Chondrocyte (in vitro differentiated cells): ENCODE measurements at regions not wholly inside any gene's neighbourhood (a gene's known extent, or its start where the extent isn't known, plus 50 kb on each side); places are given as distances from the start of the nearest gene placed in this dataset.

ENCODE experiments used
- DNase-seq: peaks from one replicate; pipeline ENCODE4 v3.0.0; 2021; ENCODE audit warnings: mixed read lengths, low spot score
- H3K27ac Mint-ChIP-seq: one replicate; pipeline ENCODE4 v1.8.0; 2021; ENCODE audit warnings: mild to moderate bottlenecking, moderate library complexity, mixed read lengths; ENCODE audit not compliant: unreplicated experiment
- H3K27me3 Mint-ChIP-seq: 2 replicates; pipeline ENCODE4 v1.8.0; 2021; ENCODE audit warnings: low read depth, mixed read lengths
- H3K36me3 Mint-ChIP-seq: 2 replicates; pipeline ENCODE4 v1.8.0; 2021; ENCODE audit warnings: low read depth, mixed read lengths
- H3K4me1 Mint-ChIP-seq: 2 replicates; pipeline ENCODE4 v1.8.0; 2021; ENCODE audit warnings: low read depth, mild to moderate bottlenecking, mixed read lengths
- H3K4me3 Mint-ChIP-seq: one replicate; pipeline ENCODE4 v1.8.0; 2021; ENCODE audit warnings: mild to moderate bottlenecking, moderate library complexity, mixed read lengths; ENCODE audit not compliant: unreplicated experiment
- H3K9me3 Mint-ChIP-seq: 2 replicates; pipeline ENCODE4 v1.8.0; 2021; ENCODE audit warnings: low read depth, mixed read lengths
- CTCF ChIP-seq: fragments of 200-600 bp; sonication (generic); IDR thresholded peaks from 2 replicates; pipeline ENCODE4 v1.5.0; 2021; ENCODE audit warnings: antibody characterized with exemption, mild to moderate bottlenecking, moderate library complexity

DNA sequence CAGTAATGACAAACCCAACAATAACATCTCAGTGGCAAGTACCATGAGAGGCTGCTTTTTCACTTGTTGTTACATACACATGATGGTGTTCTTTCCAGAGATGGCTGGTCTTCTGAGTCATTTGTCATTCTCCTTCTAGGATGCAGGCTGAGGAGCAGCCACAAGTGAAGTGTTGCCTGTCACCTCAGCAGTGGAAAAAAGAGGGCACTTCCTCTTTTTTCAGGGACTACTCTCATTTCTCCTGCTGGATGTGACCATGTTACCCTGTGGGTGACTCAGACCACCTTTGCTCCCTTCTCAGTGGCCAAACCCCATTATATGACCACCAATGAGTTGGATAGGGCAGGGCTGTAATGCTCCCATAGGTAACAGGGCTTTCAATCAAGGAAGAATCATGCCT is 587.0 kb upstream of the ADAMTS16 start:
- Mint-ChIP-seq H3K36me3 (no peaks in the 10 kb centered on the region), H3K27me3 (no peaks in the 10 kb centered on the region), H3K4me3 (no peak overlapping the region), H3K4me1 (peaks cover 15% of the 10 kb centered on the region), H3K27ac (no peak overlapping the region), H3K9me3 (no peaks in the 10 kb centered on the region)
- TF ChIP-seq CTCF = no peak
- DNase-seq = no peak

- H3K9me3 Mint-ChIP-seq = no peaks in the 10 kb centered on the region
- H3K4me3 Mint-ChIP-seq = no peak overlapping the region
- DNase-seq = no peak
- TF ChIP-seq CTCF = no peak
- H3K4me1 Mint-ChIP-seq = peaks cover 15% of the 10 kb centered on the region
- H3K27me3 Mint-ChIP-seq = no peaks in the 10 kb centered on the region
- no peaks in the 10 kb centered on the region for H3K36me3 Mint-ChIP-seq
- H3K27ac Mint-ChIP-seq = no peak overlapping the region
Observed at GRCh38 chr5:4553978-4554377, 586.2 kb upstream of the ADAMTS16 start.

- Mint-ChIP-seq H3K4me1 (peaks cover 12% of the 10 kb centered on the region), H3K27ac (no peak overlapping the region), H3K4me3 (no peak overlapping the region), H3K9me3 (peaks cover 5% of the 10 kb centered on the region), H3K36me3 (no peaks in the 10 kb centered on the region), H3K27me3 (no peaks in the 10 kb centered on the region)
- TF ChIP-seq CTCF = no peak
- DNase-seq = no peak
Observed at GRCh38 chr5:4555725-4556285, 584.3 kb upstream of the ADAMTS16 start.

- H3K4me1 Mint-ChIP-seq = no peaks in the 10 kb centered on the region
Observed at GRCh38 chr5:4561403-4561802, 578.7 kb upstream of the ADAMTS16 start.

DNA sequence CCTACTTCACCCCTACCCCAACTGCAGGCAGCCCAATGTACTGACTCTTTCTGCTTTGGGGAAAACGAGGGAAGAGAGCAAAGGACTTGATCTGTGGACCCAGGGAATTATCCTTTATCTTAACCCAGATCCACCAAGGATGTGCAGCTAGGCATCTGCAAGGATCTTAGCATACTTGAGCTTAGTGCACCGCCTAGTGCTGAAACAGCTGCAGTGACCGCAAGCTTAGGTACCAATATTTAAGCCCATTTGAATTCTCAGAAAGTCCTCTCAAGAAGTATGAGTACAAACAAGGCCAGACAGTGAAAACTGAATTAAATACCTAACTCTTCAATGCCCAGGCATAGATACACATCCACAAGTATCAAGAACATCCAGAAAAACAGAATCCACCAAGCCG is 576.7 kb upstream of the ADAMTS16 start:
- Mint-ChIP-seq H3K4me3 (no peak overlapping the region), H3K36me3 (peaks cover 3% of the 10 kb centered on the region), H3K27me3 (no peaks in the 10 kb centered on the region), H3K9me3 (peaks cover 31% of the 10 kb centered on the region), H3K4me1 (no peaks in the 10 kb centered on the region), H3K27ac (no peak overlapping the region)
- TF ChIP-seq CTCF = peak; percentile 79
- no peak for DNase-seq

More at GRCh38 chr5:4561403-4561802, 578.7 kb upstream of the ADAMTS16 start:
- peaks cover 25% of the 10 kb centered on the region for H3K9me3 Mint-ChIP-seq
- DNase-seq = no peak
- no peak overlapping the region for H3K4me3 Mint-ChIP-seq
- H3K27ac Mint-ChIP-seq = no peak overlapping the region
- TF ChIP-seq CTCF = no peak
- H3K27me3 Mint-ChIP-seq = no peaks in the 10 kb centered on the region
- peaks cover 3% of the 10 kb centered on the region for H3K36me3 Mint-ChIP-seq
